Activated CD8-positive, alpha-beta T cell treated with anti-CD3 and anti-CD28 coated beads for 36 hours (primary cell): ENCODE measurements at regions not wholly inside any gene's neighbourhood (a gene's known extent, or its start where the extent isn't known, plus 50 kb on each side); places are given as distances from the start of the nearest gene placed in this dataset.
"Not testable (repeated sequence)": the region's sequence is repeated elsewhere in the genome, so short reads cannot be mapped to it uniquely, and the experiment has no call there.

ENCODE experiments used
- ATAC-seq: fragments of 200-7000 bp; cut with Tn5 transposase; one replicate; pipeline ENCODE4 v1.10.0; 2021; ENCODE audit warnings: mild to moderate bottlenecking, moderate library complexity
- CTCF ChIA-PET: fragments of 350-600 bp; sonication (Branson Sonifier 250); formaldehyde crosslinking; loops from one replicate; lab custom pipeline; 2021; ENCODE audit warnings: antibody characterized with exemption; lab: Charles Lee
- POLR2A ChIA-PET: fragments of 350-600 bp; sonication (Branson Sonifier 250); formaldehyde crosslinking; loops from one replicate; lab custom pipeline; 2021; ENCODE audit warnings: antibody characterized with exemption; lab: Charles Lee
- DNase-seq: peaks from one replicate; pipeline ENCODE4 v3.0.0-alpha.2; 2020
- H3K27ac Mint-ChIP-seq: one replicate; pipeline ENCODE4 v1.8.0; 2021; ENCODE audit warnings: mild to moderate bottlenecking, mixed read lengths
- H3K27me3 Mint-ChIP-seq: one replicate; pipeline ENCODE4 v1.8.0; 2021; ENCODE audit warnings: mixed read lengths
- H3K36me3 Mint-ChIP-seq: one replicate; pipeline ENCODE4 v1.8.0; 2021; ENCODE audit warnings: low read depth, mixed read lengths
- H3K4me1 Mint-ChIP-seq: one replicate; pipeline ENCODE4 v1.8.0; 2021; ENCODE audit warnings: low read depth, mixed read lengths
- H3K4me3 Mint-ChIP-seq: one replicate; pipeline ENCODE4 v1.8.0; 2021; ENCODE audit warnings: mild to moderate bottlenecking, moderate library complexity, mixed read lengths
- H3K9me3 Mint-ChIP-seq: one replicate; pipeline ENCODE4 v1.8.0; 2021; ENCODE audit warnings: mixed read lengths
- CTCF ChIP-seq: fragments of 200-600 bp; IDR thresholded peaks from one replicate; pipeline ENCODE4 v1.8.0; 2022; ENCODE audit warnings: antibody characterized with exemption, mild to moderate bottlenecking
- intact Hi-C: fragments of 100-400 bp; cut with micrococcal nuclease; formaldehyde crosslinking; loops from one replicate; pipeline ENCODE4 v1.10.0; 2022

DNA sequence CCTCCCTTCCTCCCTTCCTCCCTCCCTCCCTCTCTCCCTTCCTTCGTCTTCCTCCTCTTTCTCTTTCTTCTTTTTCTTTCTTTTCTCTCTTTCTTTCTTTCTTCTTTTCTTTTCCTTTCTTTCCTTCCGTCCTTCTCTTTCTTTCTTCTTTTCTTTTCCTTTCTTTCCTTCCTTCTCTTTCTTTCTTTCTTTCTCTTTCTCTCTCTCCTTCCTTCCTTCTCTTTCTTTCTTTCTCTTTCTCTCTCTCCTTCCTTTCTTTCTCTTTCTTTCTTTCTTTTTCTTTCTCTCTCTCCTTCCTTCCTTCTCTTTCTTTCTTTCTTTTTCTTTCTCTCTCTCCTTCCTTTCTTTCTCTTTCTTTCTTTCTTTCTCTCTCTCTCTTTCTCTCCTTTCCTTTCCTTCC is 84.4 kb upstream of the SLC24A2 start:
- ATAC-seq, POLR2A ChIA-PET, H3K9me3 Mint-ChIP-seq, H3K27me3 Mint-ChIP-seq, H3K27ac Mint-ChIP-seq, intact Hi-C loops, CTCF ChIA-PET, H3K36me3 Mint-ChIP-seq, DNase-seq, H3K4me1 Mint-ChIP-seq, H3K4me3 Mint-ChIP-seq: not testable (repeated sequence)
- TF ChIP-seq CTCF = peak; percentile 33

- Mint-ChIP-seq H3K4me1 (no peaks in the 10 kb centered on the region), H3K36me3 (no peaks in the 10 kb centered on the region), H3K9me3 (peaks cover 4% of the 10 kb centered on the region), H3K4me3 (no peak overlapping the region), H3K27me3 (peaks cover 6% of the 10 kb centered on the region), H3K27ac (no peak overlapping the region)
- no peak for ATAC-seq
- intact Hi-C loops = no loop called here
- ChIA-PET POLR2A (no interaction called here), CTCF (no interaction called here)
- no peak for TF ChIP-seq CTCF
- DNase-seq = no peak
These were observed 82.2 kb upstream of the SLC24A2 start for GRCh38 chr9:19870988-19871387.

DNA sequence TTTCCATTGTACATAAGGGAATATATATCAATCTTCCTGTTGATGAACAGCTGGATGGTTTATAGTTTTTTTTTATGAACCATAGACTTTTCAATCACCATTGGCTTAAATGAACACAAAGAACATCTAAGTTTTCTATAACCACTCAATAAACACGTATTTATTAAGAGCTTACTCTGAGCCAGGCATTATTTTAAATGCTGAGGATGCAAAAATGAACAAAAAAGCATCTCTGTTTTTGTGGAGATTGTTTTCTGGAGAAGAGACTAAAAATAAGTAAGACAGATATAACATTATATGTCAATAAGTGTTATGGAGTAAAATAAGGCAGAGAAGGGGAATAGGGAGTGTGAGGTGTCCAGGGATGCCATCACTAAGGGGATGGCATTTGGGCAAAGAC is 52.1 kb upstream of the SLC24A2 start:
- ChIA-PET POLR2A (no interaction called here), CTCF (no interaction called here)
- Mint-ChIP-seq H3K9me3 (no peaks in the 10 kb centered on the region), H3K36me3 (no peaks in the 10 kb centered on the region), H3K27ac (no peak overlapping the region), H3K4me1 (no peaks in the 10 kb centered on the region), H3K27me3 (no peaks in the 10 kb centered on the region), H3K4me3 (no peak overlapping the region)
- intact Hi-C loops = no loop called here
- no peak for DNase-seq
- ATAC-seq = no peak
- TF ChIP-seq CTCF = no peak
